NCI-H1930 (cell line): ENCODE measurements at regions not wholly inside any gene's neighbourhood (a gene's known extent, or its start where the extent isn't known, plus 50 kb on each side); places are given as distances from the start of the nearest gene placed in this dataset.
"Not testable (repeated sequence)": the region's sequence is repeated elsewhere in the genome, so short reads cannot be mapped to it uniquely, and the experiment has no call there.

Experiments
- DNase-seq, 2 experiments: peaks; one replicate each; lab custom pipeline; 2025; lab: John Stamatoyannopoulos, UW

- DNase-seq = no peak
Measured at GRCh38 chr6:71199736-71200135, 88.9 kb upstream of the OGFRL1 start.

GRCh38 chr6:71203206-71203605, 85.4 kb upstream of the OGFRL1 start:
- no peak for DNase-seq

GRCh38 chr6:71204741-71205140, 83.9 kb upstream of the OGFRL1 start:
- DNase-seq = no peak

- no peak for DNase-seq
Measured at GRCh38 chr6:71205336-71205956, 83.2 kb upstream of the OGFRL1 start.

DNA sequence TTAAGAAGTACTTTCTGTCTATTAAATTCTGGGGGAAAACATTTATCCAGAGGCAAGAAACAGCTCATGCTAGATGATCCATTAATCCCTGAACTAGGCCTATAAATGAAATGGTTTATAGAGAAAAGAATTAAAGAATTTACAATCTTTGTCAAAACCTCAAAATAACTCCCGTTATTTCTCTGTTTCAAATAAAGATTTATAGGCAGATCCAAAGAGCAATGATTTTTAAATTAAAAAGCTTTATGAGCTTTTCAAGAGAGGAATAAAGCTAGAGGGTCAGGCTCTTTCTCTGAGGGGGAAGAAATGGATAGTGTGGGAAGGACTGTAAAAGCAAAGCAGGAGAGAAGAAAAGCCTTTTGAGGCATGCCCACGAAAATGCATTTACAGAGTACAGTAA, 82.5 kb upstream of the OGFRL1 start:
- DNase-seq = no peak

DNA sequence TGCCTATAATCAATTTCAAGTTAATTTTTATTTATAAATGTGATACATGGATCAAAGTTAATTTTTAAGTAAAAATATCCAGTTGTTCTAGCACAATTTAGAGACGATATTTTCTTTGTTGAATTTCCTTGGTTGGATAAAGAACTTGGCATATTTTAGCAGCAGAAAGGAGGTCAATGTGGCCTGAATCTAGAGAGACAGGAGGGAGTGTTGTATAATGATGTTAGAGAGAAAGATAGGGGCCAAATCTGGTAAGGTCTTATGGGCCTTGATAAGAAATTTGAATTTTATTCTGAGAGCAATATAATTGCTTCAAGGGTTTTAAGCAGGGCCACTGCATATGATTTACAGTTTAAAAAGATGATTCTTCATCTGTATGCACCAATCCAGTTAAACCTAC, 79.4 kb upstream of the OGFRL1 start:
- DNase-seq = no peak

DNA sequence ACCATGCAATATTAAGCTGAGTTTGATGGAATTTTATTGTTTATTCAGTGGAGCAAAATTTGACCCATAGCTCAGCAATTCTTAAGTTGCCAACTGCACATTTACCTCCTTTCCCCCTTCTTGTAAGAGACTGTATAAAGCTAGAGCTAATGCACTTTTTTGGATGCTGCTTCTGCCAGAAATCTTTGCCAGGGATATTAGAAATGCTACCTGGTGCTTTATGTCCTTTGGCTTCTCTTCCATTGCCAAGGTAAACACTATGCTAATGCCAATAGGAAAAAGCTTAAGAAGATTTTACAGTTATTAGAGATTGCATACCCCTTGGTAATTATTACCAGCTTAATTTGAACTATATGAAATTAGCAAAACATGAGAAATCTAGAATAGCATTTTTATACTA, 79.0 kb upstream of the OGFRL1 start:
- DNase-seq = no peak

DNA sequence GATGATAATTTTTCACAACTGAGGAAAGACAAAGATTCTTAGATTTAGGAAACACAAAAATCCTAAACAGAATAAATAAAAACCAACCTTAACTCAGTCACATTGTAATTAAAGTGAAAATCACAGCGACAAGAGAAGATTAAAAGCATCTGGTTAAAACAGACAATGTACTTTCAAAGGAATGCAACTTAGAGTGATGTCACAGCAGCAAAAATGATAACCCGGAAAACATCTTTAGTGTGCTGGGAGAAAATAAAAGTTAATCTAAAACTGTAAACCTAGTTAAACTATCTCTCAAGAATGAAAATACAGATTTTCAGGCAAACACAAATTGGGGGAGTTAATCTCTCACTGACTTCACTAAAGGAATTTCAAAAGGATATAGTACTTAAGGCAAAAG, 76.8 kb upstream of the OGFRL1 start:
- no peak for DNase-seq

GRCh38 chr6:71220466-71220865, 68.1 kb upstream of the OGFRL1 start:
- no peak for DNase-seq

DNA sequence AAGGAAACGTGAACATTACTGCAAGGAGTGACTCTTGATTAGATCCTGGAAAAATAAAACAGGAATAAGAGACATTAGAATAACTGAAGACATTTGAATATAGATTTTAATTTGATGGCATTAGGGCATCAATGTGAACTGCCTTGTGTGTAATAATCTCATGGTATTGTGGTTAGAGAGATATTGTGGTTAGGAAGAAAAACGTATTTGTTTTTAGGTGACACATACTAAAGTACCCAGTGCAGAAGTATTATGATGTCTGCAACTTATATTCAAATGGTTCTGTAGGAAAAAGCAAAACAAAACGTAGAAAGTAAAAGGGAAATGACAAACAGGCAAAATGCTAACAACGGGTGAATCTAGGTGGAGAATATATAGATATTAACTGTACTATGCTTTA, 65.9 kb upstream of the OGFRL1 start:
- no peak for DNase-seq

GRCh38 chr6:71224011-71224410, 64.6 kb upstream of the OGFRL1 start:
- DNase-seq = no peak

DNA sequence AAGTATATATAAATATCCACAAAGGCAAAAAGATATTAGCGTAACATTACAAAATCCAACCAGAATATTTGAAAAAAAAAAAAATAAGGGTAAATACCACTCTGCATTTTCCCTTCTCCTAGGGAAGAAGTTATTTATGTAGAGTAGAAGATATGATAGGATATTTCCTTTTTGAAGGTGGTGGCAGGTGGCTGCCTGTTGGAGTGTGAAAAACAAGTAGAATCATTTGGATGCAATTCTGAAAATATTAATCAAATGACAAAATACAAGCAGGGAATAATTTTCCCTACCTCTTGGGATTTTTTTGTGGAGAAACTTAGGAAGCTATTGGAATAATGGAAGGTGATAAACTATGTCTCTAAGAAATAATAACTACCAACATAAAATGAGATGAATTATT, 62.5 kb upstream of the OGFRL1 start:
- DNase-seq = no peak

GRCh38 chr6:71228461-71229041, 60.1 kb upstream of the OGFRL1 start:
- DNase-seq = no peak

DNA sequence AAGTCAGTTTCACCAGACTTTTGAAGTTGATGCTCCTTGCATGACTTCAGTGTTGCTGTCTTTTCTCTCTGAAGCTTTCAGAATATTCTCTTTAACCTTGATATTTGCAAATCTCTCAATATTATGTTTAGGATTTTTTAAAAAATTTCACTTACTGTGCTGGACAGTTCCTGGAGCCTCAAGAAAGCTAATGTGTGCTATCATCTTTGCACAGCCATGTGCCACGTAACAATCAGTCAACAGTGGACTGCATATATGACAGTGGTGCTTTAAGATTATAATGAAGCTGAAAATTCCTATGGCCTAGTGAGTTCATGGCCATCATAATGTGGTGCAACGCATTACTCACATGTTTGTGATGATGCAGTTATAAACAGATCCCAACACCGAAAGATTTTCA, 59.1 kb upstream of the OGFRL1 start:
- no peak for DNase-seq

GRCh38 chr6:71232890-71233289, 55.7 kb upstream of the OGFRL1 start:
- DNase-seq = not testable (repeated sequence)

DNA sequence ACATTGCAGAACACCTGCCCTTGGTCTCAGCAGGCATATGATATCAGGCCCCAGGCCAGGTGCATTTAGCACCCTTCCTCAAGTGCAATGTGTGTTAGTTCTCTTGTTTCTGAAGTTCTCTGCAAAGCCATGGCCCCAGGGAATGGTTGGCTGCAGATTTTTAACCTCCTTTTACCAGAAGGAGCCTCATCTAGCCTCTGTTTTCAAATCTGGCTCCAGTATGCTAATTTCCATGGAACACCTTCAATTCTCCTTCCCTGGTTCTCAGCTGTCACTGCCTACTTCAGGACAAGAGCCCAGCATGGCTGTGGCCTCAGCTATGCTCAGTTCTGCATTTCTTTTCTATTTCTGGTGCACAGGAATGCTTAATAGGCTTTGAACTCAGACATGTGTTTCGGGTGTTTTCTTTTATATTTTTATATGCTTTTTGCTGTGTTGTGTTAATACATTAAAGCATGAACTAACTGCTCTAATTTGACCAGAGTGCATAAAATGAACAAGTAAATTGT, 51.6 kb upstream of the OGFRL1 start:
- no peak for DNase-seq

GRCh38 chr6:71238351-71238750, 50.3 kb upstream of the OGFRL1 start:
- DNase-seq = no peak
